ENCODE measurements at regions not wholly inside any gene's neighbourhood (a gene's known extent, or its start where the extent isn't known, plus 50 kb on each side); places are given as distances from the start of the nearest gene placed in this dataset.

- TF ChIP-seq CTCF (IDR thresholded peaks at IDR 0.05) (no peak), POLR2A (IDR thresholded peaks at IDR 0.05) (no peak)
Measured at GRCh38 chr18:67854340-67854739, 337.8 kb upstream of the DSEL start.
